ENCODE measurements at regions not wholly inside any gene's neighbourhood (a gene's known extent, or its start where the extent isn't known, plus 50 kb on each side); places are given as distances from the start of the nearest gene placed in this dataset.

DNA sequence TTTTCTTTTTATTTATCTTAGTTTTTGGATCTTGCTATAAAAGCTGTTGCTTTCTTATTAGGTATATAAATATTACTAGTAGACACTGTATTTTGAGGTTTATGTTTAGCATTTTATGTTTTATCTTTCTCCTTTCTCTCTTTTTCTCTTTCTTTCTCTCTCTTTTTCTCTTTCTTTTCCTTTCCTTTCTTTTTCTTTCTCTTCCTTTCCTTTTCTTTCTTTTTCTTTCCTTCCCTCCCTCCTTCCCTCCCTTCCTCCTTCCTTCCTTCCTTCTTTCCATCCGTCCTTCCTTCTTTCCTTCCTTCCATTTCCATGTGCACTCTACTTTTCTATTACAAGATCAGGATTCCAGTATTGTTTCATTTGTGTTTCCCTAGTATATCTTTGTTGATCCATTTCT lies 814.8 kb downstream of the KCNJ3 start:
- TF ChIP-seq, protein P1, sequence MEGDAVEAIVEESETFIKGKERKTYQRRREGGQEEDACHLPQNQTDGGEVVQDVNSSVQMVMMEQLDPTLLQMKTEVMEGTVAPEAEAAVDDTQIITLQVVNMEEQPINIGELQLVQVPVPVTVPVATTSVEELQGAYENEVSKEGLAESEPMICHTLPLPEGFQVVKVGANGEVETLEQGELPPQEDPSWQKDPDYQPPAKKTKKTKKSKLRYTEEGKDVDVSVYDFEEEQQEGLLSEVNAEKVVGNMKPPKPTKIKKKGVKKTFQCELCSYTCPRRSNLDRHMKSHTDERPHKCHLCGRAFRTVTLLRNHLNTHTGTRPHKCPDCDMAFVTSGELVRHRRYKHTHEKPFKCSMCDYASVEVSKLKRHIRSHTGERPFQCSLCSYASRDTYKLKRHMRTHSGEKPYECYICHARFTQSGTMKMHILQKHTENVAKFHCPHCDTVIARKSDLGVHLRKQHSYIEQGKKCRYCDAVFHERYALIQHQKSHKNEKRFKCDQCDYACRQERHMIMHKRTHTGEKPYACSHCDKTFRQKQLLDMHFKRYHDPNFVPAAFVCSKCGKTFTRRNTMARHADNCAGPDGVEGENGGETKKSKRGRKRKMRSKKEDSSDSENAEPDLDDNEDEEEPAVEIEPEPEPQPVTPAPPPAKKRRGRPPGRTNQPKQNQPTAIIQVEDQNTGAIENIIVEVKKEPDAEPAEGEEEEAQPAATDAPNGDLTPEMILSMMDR (IDR thresholded peaks at IDR 0.05) = no peak
- no peak for TF ChIP-seq EP300 (IDR thresholded peaks at IDR 0.05)
- TF ChIP-seq POLR2A (IDR thresholded peaks at IDR 0.05) = no peak
- TF ChIP-seq POLR2AphosphoS5 (IDR thresholded peaks at IDR 0.05) = no peak
- no peaks in the 10 kb centered on the region for H3K36me3 ChIP-seq
- no peaks in the 10 kb centered on the region for H3K27me3 ChIP-seq
- no peaks in the 10 kb centered on the region for H3K4me1 ChIP-seq
- DNase-seq = no peak
- H3K27ac ChIP-seq = no peak overlapping the region
- H3K9me3 ChIP-seq = no peaks in the 10 kb centered on the region
- WGBS, 2 donors = 81 to 90% methylated on average over 1 of the region's 1 CpG
- ATAC-seq (ENCODE audit: low FRiP score in 2 of 2) = no peak
- H3K4me3 ChIP-seq = no peak overlapping the region

DNA sequence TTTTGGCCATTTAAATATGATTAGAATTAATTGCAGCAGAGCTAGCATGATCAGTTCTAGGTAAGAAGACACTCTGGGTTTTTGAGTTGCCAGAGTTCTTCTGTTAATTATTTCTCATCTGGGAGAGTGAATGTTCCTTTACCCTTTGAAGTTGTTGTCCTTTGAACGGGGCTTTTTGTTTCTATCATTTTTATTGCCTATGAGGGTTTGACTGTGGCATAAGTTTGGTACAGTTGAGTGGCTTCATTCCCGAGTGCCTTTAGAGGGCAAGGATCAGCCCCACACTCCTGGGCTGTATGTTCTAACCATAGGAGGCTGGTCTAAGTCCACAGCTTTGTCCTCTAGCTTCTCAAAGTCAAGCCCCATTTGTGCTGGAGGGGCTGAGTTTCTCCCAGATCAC lies 804.3 kb downstream of the KCNJ3 start:
- no peaks in the 10 kb centered on the region for H3K9me3 ChIP-seq
- no peaks in the 10 kb centered on the region for H3K4me1 ChIP-seq
- no peaks in the 10 kb centered on the region for H3K36me3 ChIP-seq
- 64 to 68% methylated on average over 2 of the region's 2 CpGs for WGBS, 2 donors
- TF ChIP-seq POLR2AphosphoS5 (IDR thresholded peaks at IDR 0.05) (no peak), POLR2A (IDR thresholded peaks at IDR 0.05) (no peak), EP300 (IDR thresholded peaks at IDR 0.05) (no peak)
- TF ChIP-seq, protein P1 (IDR thresholded peaks at IDR 0.05) = no peak
- no peaks in the 10 kb centered on the region for H3K27me3 ChIP-seq
- DNase-seq (no peak), ATAC-seq (ENCODE audit: low FRiP score in 2 of 2) (no peak)
- no peak overlapping the region for H3K4me3 ChIP-seq
- no peak overlapping the region for H3K27ac ChIP-seq

- Histone ChIP-seq H3K9me3 (no peaks in the 10 kb centered on the region), H3K36me3 (no peaks in the 10 kb centered on the region), H3K27me3 (no peaks in the 10 kb centered on the region), H3K4me1 (no peaks in the 10 kb centered on the region), H3K27ac (no peak overlapping the region), H3K4me3 (no peak overlapping the region)
- ATAC-seq (ENCODE audit: low FRiP score in 2 of 2) (no peak), DNase-seq (no peak)
- TF ChIP-seq, protein P1 (IDR thresholded peaks at IDR 0.05) = no peak
- TF ChIP-seq POLR2AphosphoS5 (IDR thresholded peaks at IDR 0.05) (no peak), POLR2A (IDR thresholded peaks at IDR 0.05) (no peak), EP300 (IDR thresholded peaks at IDR 0.05) (no peak)
- 74 to 86% methylated on average over 1 of the region's 1 CpG for WGBS, 2 donors
These were observed 799.6 kb downstream of the KCNJ3 start for GRCh38 chr2:155498106-155498505.

- 62 to 64% methylated on average over 3 of the region's 3 CpGs for WGBS, 2 donors
- TF ChIP-seq EP300 (IDR thresholded peaks at IDR 0.05) (no peak), POLR2A (IDR thresholded peaks at IDR 0.05) (no peak), POLR2AphosphoS5 (IDR thresholded peaks at IDR 0.05) (no peak)
- TF ChIP-seq, protein P1 (IDR thresholded peaks at IDR 0.05) = no peak
These were observed 796.2 kb downstream of the KCNJ3 start for GRCh38 chr2:155494744-155495143.

DNA sequence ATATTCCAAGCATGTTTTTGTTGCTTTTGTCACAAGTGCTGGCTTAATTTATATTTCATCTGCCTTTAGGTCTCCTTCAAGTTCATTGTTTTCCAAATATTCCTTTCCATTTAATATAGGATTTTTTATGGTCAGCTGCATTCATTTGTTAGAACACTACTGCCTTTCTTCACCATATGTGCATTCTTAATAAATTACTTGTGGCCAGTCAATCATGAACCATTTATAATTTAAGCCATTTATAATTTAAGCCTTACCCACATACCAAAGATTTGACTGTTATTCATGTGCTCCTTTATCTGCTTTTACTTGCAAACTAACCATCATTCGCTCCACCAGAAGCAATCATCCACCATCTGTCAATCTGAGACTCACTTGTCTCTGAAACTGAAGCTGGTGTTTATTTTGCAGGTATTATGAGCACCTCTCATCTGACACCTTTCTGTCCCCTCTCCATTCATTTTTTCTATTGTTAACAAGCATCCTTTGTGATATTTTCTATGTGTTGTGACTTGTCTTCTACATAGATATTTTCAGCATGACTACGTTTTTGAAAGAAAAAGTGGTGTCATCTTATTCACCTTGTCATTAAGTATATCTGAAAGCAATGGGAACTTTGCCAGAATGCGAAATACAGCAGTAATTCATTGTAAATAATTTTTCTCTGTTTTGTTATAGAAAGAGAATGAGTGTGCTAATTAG lies 786.8 kb downstream of the KCNJ3 start:
- H3K27ac ChIP-seq = no peak overlapping the region
- no peak for TF ChIP-seq POLR2A (IDR thresholded peaks at IDR 0.05)
- no peak for TF ChIP-seq POLR2AphosphoS5 (IDR thresholded peaks at IDR 0.05)
- TF ChIP-seq, protein P1 (IDR thresholded peaks at IDR 0.05) = no peak
- no peak for TF ChIP-seq EP300 (IDR thresholded peaks at IDR 0.05)
- no peaks in the 10 kb centered on the region for H3K4me1 ChIP-seq
- DNase-seq = no peak
- no peaks in the 10 kb centered on the region for H3K36me3 ChIP-seq
- no peaks in the 10 kb centered on the region for H3K27me3 ChIP-seq
- ATAC-seq (ENCODE audit: low FRiP score in 2 of 2) = no peak
- WGBS, 2 donors = 65 to 81% methylated on average over 3 of the region's 3 CpGs
- H3K9me3 ChIP-seq = no peaks in the 10 kb centered on the region
- no peak overlapping the region for H3K4me3 ChIP-seq

More at GRCh38 chr2:155494744-155495143, 796.2 kb downstream of the KCNJ3 start:
- H3K27me3 ChIP-seq = no peaks in the 10 kb centered on the region
- no peaks in the 10 kb centered on the region for H3K9me3 ChIP-seq
- H3K4me3 ChIP-seq = no peak overlapping the region
- H3K36me3 ChIP-seq = no peaks in the 10 kb centered on the region
- no peaks in the 10 kb centered on the region for H3K4me1 ChIP-seq
- no peak for ATAC-seq (ENCODE audit: low FRiP score in 2 of 2)
- no peak overlapping the region for H3K27ac ChIP-seq
- DNase-seq = no peak
